ENCODE measurements at regions not wholly inside any gene's neighbourhood (a gene's known extent, or its start where the extent isn't known, plus 50 kb on each side); places are given as distances from the start of the nearest gene placed in this dataset.

GRCh38 chr12:131375972-131376345 is 334.9 kb upstream of the SFSWAP start:
- TF ChIP-seq CTCF (IDR thresholded peaks at IDR 0.05; ENCODE audit: poor library complexity): no peak
- TF ChIP-seq EZH2 (IDR thresholded peaks at IDR 0.05; ENCODE audit: borderline replicate concordance): no peak
- no peak for TF ChIP-seq EZH2phosphoT487 (IDR thresholded peaks at IDR 0.05; ENCODE audit: low read depth, severe bottlenecking, unreplicated experiment)
